WERI-Rb-1 (cell line): ENCODE measurements at regions not wholly inside any gene's neighbourhood (a gene's known extent, or its start where the extent isn't known, plus 50 kb on each side); places are given as distances from the start of the nearest gene placed in this dataset.

Source experiments
- DNase-seq: peaks from one replicate; pipeline ENCODE4 v3.0.0-alpha.2; 2020
- H3K27ac ChIP-seq: fragments of 250-450 bp; sonication (Bioruptor Pico); 2 replicates; pipeline ENCODE4 v1.5.1; 2020; ENCODE audit warnings: mild to moderate bottlenecking, moderate library complexity
- H3K27me3 ChIP-seq: fragments of 250-450 bp; sonication (Bioruptor Pico); 2 replicates; pipeline ENCODE4 v1.5.1; 2021; ENCODE audit warnings: mild to moderate bottlenecking, low read depth, moderate library complexity; ENCODE audit not compliant: insufficient read depth, severe bottlenecking
- H3K36me3 ChIP-seq: fragments of 250-450 bp; sonication (Bioruptor Pico); 2 replicates; pipeline ENCODE4 v1.5.1; 2020; ENCODE audit warnings: mild to moderate bottlenecking, moderate library complexity
- H3K4me3 ChIP-seq: 2 replicates; pipeline ENCODE4 v1.5.1; 2011; ENCODE audit warnings: low read depth, mild to moderate bottlenecking, control low read depth, low read length
- H3K9me3 ChIP-seq: fragments of 250-450 bp; sonication (Bioruptor Pico); 2 replicates; pipeline ENCODE4 v1.5.1; 2021; ENCODE audit warnings: mild to moderate bottlenecking, moderate library complexity; ENCODE audit not compliant: severe bottlenecking
- TF ChIP-seq, protein P1 (sequence below): IDR thresholded peaks from 2 replicates; pipeline ENCODE4 v1.5.1; 2011; ENCODE audit warnings: low read depth, mild to moderate bottlenecking, control low read depth, inconsistent platforms, low read length

DNA sequence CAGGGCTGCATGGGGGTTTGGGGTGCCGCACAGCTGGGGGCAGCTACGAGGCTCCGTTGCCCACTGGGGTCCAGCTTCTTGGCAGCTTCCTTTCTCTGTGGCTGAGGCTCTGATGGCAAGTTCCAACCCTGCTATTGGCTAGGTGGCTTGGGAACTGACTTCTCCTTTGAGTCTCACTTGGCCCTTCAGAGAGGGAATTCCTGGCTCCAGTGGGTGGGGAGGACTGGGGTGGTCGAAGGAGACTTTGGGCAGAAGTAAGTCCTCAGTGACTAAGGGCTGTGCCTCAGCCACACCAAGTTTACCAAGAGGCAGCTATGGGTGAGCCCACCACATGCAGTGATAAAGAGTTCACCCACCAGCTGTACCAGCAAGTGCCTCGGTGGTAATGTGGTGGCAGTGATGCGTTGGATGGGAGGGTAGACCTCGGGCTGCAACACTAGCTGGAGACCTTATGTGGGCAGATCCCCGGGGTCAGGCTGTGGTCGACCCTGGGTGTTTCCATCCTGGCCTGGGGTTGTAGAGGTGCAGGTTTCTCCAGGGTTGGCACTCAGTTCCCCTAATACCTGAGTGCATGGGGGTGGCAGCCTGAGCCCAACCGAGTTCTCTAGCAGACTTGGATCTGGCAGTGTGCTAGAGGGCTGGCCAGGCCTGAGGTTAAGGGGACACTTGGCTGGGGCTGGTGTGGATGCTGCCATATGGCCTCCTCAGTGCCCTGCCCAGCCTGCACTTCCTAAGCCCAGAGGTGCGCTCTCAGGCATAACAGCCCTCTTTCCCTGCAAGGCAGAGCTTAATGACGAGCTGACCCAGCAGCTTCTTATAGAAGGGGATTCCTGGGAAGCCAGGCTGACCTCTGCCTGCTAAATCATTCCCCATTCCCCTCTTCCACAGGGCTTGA, 197.0 kb upstream of the CADM1 start:
- peak; percentile 84 for DNase-seq
- no peaks in the 10 kb centered on the region for H3K36me3 ChIP-seq

DNA sequence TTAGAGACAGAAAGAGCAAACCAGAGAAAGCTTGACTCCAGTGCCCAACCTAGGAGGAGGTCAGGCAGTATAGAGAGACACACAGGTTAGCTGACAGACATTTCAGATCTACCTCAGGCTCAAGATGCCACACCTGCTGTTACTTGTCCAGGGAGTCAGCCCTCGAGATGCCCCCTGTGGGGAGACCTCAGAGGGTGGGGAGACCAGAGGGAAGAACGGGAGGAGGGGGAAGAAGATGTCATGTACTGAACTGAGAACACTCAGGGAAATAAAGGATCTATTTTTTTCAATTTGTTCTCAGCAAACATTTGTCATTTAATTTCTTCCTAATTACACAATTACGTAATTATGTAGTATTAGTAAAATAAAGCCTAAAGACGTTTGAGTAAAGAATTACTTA, 196.3 kb upstream of the CADM1 start:
- Histone ChIP-seq H3K9me3 (no peaks in the 10 kb centered on the region), H3K4me3 (no peak overlapping the region), H3K36me3 (no peaks in the 10 kb centered on the region), H3K27ac (no peak overlapping the region; the same call in 1 of the 2 replicates), H3K27me3 (no peaks in the 10 kb centered on the region)
- TF ChIP-seq, protein P1, sequence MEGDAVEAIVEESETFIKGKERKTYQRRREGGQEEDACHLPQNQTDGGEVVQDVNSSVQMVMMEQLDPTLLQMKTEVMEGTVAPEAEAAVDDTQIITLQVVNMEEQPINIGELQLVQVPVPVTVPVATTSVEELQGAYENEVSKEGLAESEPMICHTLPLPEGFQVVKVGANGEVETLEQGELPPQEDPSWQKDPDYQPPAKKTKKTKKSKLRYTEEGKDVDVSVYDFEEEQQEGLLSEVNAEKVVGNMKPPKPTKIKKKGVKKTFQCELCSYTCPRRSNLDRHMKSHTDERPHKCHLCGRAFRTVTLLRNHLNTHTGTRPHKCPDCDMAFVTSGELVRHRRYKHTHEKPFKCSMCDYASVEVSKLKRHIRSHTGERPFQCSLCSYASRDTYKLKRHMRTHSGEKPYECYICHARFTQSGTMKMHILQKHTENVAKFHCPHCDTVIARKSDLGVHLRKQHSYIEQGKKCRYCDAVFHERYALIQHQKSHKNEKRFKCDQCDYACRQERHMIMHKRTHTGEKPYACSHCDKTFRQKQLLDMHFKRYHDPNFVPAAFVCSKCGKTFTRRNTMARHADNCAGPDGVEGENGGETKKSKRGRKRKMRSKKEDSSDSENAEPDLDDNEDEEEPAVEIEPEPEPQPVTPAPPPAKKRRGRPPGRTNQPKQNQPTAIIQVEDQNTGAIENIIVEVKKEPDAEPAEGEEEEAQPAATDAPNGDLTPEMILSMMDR: no peak
- DNase-seq: peak; percentile 30

More for the DNA sequence above, 197.0 kb upstream of the CADM1 start:
- Histone ChIP-seq H3K4me3 (no peak overlapping the region), H3K9me3 (no peaks in the 10 kb centered on the region), H3K27ac (peak overlapping the region; percentile 39), H3K27me3 (no peaks in the 10 kb centered on the region)
- TF ChIP-seq, protein P1: no peak

DNA sequence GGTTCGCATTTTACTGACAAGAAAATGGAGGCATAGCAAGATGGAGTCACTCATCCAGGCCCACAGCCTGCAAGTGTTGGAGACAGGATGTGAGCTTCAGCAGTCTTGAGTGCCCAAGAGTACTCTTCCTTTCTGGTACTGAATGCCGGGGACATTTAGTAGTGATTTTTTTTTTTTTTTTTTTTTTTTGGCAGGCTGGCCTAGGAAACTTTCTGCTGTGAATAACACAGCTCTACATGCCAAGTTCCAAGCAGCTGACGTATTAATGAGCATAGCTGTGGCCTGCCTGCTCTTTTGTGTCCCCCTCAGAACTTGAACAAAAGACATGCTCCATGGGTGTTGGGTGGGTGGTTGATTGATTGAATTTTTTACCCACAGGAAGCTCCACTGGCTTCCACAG, 195.5 kb upstream of the CADM1 start:
- no peak for DNase-seq
- H3K27ac ChIP-seq: no peak overlapping the region
- H3K4me3 ChIP-seq: no peak overlapping the region
- H3K36me3 ChIP-seq: no peaks in the 10 kb centered on the region
- H3K27me3 ChIP-seq: no peaks in the 10 kb centered on the region
- TF ChIP-seq, protein P1: no peak
- no peaks in the 10 kb centered on the region for H3K9me3 ChIP-seq

DNA sequence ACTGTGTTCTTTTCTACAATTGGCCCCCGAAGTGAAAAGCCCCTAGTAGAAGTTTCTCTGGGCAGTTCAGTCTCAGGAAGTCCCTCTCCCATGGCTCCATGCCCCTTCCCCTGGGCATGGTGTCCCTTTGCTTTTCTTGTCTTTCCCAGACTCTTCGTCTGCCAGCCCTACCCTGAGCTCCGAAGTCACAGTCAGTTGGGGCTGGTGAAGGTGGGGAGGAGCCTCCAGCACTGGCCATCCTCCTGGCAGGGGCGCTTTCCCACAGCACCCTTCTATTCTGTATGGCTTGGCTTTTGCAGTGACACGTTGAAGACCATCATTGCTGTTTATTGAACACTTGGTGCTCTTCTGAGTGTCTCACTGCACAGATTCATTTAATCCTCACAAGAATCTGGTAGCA, 195.1 kb upstream of the CADM1 start:
- H3K9me3 ChIP-seq: no peaks in the 10 kb centered on the region
- no peak for DNase-seq
- no peak overlapping the region for H3K27ac ChIP-seq
- TF ChIP-seq, protein P1: no peak
- H3K36me3 ChIP-seq: no peaks in the 10 kb centered on the region
- no peaks in the 10 kb centered on the region for H3K27me3 ChIP-seq
- no peak overlapping the region for H3K4me3 ChIP-seq

DNA sequence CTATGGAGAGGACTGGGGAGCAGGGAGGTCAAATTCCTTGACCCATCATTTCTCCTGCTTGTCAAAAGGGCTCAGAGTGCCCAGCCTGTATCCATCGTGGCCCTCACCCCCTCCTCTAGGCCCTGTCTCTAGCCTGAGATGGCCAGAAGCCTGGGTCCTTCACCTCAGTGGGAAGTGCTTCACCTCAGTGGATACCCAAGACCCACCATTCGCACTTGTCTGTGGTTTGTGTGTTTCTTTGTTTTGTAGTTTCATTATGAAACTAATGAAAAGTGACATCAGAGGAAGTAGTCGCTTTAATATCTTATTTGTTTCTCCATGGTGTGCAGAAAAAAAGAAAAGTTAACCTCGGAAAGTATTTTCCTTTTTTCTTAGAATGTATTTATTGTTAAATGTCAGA, 194.0 kb upstream of the CADM1 start:
- no peak for DNase-seq
- Histone ChIP-seq H3K9me3 (no peaks in the 10 kb centered on the region), H3K4me3 (no peak overlapping the region), H3K27ac (no peak overlapping the region), H3K27me3 (no peaks in the 10 kb centered on the region), H3K36me3 (no peaks in the 10 kb centered on the region)
- TF ChIP-seq, protein P1: no peak

DNA sequence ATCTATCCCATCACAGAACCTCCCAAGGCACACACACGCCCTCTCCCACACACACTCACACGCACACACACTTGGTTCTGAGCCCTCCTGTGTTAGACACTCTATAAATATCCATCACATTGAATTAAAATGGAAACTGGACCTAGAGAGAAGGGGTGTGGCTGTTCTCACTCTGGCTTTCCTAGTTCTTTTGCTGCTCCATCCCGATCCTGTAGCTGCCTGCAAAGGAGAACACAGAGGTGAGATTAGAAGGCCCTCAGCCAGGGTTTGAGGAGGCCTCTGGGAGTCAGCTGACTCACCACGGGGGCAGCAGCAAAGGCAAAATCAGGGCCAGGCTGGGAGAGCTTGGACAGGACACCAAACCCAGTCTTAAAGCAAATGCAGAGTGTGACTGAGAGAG, 192.3 kb upstream of the CADM1 start:
- H3K9me3 ChIP-seq: no peaks in the 10 kb centered on the region
- TF ChIP-seq, protein P1: no peak
- H3K36me3 ChIP-seq: no peaks in the 10 kb centered on the region
- peak overlapping the region; percentile 94 for H3K27ac ChIP-seq
- no peaks in the 10 kb centered on the region for H3K27me3 ChIP-seq
- DNase-seq: no peak
- H3K4me3 ChIP-seq: no peak overlapping the region
